ENCODE measurements at regions not wholly inside any gene's neighbourhood (a gene's known extent, or its start where the extent isn't known, plus 50 kb on each side); places are given as distances from the start of the nearest gene placed in this dataset.

DNA sequence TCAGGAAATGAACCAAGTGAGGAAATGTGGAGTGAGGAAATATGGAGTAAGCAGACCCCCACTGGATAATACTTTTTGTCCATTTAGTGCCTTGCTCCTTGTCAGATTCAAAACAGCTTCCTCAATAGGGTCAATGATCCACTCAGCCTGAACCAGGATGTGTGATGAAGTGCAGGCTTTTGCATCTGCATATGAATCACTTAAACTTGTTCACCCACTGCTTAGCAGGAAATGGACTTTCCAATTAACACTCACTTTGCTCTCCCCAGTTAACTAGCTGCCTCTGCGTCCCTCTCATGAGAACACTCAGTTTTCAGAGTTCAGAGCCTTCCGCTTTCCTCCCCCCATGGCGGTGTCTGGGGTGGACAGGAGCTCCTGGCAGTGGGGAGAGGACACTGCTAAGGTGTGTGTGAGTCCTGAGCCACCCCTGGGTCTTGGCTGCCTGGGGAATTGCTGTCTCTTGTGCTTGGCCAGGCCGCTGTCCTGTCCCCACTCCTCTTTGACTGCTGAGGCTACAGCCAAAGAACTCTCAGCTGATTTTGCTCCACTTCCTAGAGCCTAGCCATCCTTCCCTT lies 621.8 kb downstream of the CDH26 start:
- DNase-seq (ENCODE audit: low spot score): no peak

DNA sequence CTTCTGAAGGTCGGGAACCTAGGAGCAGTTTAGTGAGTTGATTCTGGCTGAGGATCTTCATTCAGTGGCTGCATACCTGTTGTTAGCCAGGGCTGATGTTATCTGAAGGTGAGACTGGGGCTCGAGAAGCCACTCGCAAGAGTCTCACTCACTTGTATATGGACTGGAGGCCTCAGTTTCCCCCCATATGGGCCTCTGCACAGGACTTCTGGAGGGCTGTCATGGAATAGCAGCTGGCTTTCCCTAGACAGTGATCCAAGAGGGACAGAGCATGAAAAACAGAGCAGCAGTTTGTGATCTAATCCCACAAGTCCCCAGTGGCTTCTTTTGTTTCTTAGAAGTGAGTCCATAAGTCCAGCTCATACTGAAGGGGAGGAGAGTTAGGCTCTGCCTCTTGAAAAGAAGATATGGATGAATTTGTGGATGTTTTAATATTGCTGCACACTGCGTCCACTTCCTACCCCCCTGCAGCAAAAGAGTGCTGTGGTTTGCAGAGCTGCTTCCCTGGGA lies 623.4 kb downstream of the CDH26 start:
- no peak for DNase-seq (ENCODE audit: low spot score)

- no peak for DNase-seq (ENCODE audit: low spot score)
Measured at GRCh38 chr20:60583741-60584140, 625.5 kb downstream of the CDH26 start.

DNA sequence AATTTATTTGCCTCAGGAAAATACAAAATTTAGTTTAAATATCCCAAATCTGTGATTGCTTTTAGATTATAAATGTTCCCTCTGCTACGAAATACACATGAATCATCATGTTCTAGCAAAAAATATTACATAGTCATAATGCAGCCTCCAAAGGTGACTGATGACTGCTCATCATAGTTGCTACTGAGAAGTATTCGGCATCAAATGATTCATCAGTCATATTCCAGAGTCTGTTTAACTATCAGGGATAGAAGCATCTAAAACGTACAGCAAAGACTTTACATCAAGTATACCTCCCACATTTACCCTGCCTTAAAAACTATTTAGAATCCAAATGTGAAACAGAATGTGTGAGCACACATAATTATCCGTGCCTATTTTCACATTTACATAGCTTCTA lies 626.0 kb downstream of the CDH26 start:
- DNase-seq (ENCODE audit: low spot score): no peak

- no peak for DNase-seq (ENCODE audit: low spot score)
Measured at GRCh38 chr20:60585651-60586050, 627.4 kb downstream of the CDH26 start.

DNA sequence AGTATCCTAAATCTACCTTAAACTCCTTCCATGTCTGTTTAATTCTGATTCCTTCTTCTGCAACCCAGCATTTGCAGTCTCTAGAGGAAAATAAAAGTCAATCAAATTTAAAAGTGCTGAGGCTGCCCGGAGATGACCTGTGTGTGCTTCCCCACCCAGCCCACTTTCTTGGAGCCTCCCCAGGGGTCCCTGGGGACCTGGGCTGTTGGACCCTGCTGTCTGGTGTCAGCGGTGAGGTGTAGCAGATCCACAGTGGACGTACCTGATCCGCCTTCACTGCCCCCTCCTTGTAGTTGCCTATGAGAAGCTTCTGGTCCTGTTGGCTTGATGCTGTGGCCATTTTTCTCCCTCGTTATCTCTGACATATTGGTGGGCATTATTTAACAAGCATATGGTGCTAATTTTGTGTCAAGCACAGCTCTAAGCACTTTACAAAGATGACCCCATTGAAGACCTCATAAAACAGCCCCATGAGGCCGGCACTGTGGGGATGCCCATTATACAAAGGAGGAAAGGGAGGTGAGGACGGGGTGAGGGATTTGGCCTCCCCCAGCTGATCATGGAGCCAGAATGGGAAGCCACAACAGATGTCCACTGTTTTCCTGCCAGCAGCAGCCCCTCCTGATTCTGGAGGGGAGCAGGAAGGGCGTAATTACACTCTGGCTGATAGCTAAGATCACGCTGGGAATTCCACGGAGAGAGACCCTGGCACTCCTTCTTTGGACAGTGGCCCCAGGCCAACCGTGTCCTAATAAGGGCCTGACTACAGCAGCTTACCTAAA lies 628.2 kb downstream of the CDH26 start:
- no peak for DNase-seq (ENCODE audit: low spot score)

DNA sequence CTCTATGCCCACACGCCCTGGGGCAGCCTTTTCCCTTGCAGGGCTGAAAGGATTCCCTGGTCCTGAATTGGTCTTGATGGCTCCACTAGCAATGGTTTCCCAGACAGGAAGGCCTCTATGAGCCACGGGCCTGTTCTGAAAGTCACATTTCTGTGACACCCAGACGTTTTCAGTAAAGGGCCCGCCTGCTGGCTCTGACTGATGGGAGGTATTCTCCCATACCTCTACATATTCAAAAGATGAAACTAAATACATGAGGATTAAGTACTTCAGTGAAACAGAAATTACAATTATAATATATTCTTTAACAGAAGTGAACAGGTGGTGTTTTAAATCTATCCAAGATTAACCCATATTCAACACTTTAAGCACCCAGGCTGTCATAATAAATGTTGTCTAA lies 629.8 kb downstream of the CDH26 start:
- no peak for DNase-seq (ENCODE audit: low spot score)

DNA sequence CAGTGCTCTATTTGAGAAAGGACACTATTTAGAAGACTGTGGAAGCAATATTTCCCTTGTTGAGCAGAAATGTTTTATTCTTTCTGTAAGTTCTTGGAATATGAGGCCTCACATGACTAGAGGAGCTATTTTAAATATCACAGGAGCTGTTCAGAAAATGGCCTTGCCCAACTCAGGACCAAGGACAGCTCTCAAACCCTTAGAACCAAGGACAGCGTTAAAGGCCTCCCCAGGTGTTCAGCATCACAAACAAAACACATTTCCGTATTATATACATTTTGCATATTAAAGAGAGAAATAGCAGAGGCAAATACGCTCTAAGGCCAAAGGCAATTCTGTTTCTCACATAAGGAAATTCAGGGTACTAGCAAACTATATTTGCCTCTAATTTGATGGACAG lies 631.4 kb downstream of the CDH26 start:
- no peak for DNase-seq (ENCODE audit: low spot score)

- DNase-seq (ENCODE audit: low spot score): no peak
Measured at GRCh38 chr20:60591172-60591799, 633.1 kb downstream of the CDH26 start.

GRCh38 chr20:60598528-60598927 lies 640.3 kb downstream of the CDH26 start:
- DNase-seq (ENCODE audit: low spot score): no peak

DNA sequence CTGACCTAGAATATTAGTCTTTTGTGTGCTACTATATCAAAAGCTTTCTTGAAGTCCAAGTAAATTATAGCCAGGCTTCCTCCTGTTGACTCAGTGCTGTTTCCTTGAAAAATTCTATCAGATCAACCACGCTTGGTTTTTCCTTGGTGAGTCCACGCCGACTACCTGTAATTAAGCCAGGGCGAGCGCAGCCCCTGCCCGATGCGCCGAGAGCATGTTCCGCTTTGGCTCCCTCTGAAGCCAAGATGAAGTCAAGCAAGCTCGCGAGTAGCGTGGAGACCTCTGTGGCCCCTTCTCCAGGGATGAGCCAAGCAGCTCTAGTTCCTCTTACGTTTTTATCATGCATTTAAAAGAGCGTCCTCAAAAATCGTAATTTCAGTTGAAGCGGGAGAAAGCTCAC lies 641.2 kb downstream of the CDH26 start:
- no peak for DNase-seq (ENCODE audit: low spot score)

GRCh38 chr20:60600036-60600435 lies 641.8 kb downstream of the CDH26 start:
- DNase-seq (ENCODE audit: low spot score): no peak

- DNase-seq (ENCODE audit: low spot score): no peak
Measured at GRCh38 chr20:60624066-60624465, 628.0 kb upstream of the CDH4 start.

- no peak for DNase-seq (ENCODE audit: low spot score)
Measured at GRCh38 chr20:60627751-60628565, 624.1 kb upstream of the CDH4 start.

GRCh38 chr20:60628749-60629148 lies 623.3 kb upstream of the CDH4 start:
- no peak for DNase-seq (ENCODE audit: low spot score)

GRCh38 chr20:60629206-60629605 lies 622.9 kb upstream of the CDH4 start:
- DNase-seq (ENCODE audit: low spot score): no peak

DNA sequence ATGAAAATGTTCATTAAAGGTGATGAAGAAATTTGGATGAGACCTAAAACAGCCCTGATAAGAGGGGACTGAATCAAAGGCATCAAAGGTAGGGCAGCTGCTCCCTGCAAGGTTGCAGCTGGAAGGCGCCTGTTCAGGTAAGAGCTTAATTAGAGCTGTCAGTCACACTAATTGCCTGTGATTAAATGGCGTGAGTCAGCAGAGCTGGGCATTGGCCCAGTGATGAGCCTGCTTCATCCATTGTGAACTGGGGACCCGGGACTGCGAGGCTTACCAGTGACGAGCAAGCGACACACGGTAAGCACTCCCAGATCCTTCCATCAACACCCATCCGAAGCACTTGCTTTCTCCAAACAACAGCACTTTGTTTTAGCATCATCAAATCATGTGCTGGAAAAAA lies 621.5 kb upstream of the CDH4 start:
- DNase-seq (ENCODE audit: low spot score): no peak

DNA sequence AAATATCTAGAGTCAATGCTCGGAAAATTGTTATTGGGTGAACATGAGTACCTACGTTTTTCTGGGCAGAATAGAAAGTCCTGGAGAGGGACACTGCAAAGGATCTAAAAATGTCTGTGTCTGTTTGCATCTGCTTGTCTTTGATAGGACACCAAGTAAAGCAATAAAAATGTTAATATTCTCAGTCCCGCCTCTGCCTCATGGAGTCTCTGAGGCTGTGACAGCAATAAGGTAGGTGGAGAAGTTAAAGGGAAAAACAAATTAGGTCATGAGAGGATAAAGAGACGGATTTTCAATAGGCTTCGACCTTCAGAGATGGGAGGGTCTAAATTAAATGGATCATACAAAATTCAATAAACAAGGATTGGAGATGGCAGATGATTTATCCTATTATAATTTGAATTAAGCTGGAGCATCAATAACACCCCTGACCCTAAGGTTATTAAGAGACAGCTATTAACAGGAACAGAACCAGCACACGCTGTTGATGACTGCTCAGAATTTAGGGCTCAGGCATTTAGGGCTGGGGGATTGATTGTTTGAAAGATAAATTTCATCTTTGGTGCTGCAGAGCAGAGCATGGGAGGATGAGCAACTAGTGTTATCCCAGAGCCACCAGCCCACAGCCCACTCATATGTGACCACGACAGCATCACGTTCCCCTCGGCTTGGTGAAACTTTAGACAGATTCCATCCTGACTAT lies 620.3 kb upstream of the CDH4 start:
- no peak for DNase-seq (ENCODE audit: low spot score)

DNA sequence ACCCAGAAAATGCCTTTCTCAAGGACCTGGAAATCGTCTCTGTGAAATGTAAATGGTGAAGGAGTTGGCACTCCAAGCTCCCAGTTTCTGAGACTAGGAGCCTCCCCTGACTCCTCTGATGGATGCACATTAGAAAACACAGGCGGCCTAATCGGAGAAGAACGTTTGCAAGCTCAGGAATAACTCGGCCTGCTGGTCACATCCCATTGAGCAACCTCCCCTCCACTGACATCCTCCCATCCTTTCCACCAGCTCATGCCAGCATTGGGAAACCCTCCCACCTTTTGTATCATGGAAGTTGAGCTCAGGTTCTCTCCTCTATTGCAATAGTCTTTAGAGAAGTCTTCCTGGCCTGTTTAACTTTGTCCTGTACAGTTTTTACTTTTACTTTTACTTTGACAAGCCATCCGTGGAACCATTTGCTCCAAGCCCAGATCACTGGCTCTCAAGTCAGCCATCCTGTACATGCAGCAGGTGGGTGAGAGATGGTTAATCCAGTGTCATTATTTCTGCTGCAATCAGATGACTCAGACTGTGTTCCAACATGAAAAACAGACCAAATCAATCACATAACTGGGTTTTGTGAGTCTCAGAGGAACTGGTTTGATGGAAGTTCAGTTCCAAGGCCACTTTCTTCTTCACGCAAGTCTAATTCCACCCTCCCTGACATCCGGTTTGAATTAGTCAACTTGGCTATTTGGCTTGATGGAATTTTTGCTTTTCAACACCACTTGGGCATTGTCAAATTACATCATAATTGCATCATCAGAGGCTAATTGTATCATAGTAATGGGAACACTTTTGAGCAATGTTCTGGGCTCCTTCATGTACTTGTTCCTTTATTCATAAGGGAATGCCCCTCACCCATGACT lies 619.4 kb upstream of the CDH4 start:
- no peak for DNase-seq (ENCODE audit: low spot score)

DNA sequence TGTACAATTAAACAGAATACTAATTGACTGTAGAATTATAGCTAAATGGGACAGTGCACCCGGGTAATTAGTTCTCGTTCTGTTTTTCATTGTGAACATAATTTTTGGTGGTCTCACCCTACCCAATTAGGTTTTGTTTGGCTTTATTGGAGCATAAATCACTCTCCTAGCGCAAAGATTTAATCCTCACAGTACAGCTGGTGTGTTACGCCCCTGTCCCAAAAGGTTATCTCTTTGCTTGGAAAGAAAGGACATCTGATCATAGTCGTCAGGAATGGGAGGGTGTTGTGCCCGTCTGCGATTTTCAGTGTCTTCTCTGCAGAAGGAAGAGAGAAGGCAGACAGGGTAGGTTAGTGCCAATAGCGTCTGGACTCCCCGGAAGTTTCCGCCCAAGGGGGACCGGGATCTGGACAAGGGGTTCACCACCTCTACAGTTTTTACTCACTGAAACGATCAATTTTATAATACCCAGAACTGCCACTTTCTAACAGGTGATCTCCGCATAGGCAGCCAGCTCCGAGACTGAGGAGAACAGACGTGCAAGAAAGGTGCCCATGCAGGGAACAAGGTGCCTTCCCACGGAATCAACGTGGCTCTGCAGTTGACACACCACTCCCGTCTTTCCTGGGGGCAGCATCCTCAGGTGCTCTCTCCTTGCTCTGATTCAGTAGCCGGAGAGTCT lies 617.4 kb upstream of the CDH4 start:
- no peak for DNase-seq (ENCODE audit: low spot score)

Measured in AG08395 (cell line).